Thyroid gland (tissue), 4 donors: ENCODE measurements at regions not wholly inside any gene's neighbourhood (a gene's known extent, or its start where the extent isn't known, plus 50 kb on each side); places are given as distances from the start of the nearest gene placed in this dataset.

Experiments
- POLR2A ChIP-seq, 2 donors: fragments of 450-650 bp; IDR thresholded peaks; one replicate each; pipeline ENCODE4 v1.6.1; 2017; ENCODE audit warnings: antibody characterized with exemption in 2 of 2, mild to moderate bottlenecking in 2 of 2, moderate library complexity in 1 of 2
- TF ChIP-seq, protein P1 (sequence below), 6 experiments: fragments of 200-600 bp in 3 of 6; fragments of 450-650 bp in 3 of 6; sonication (generic) in 3 of 6; IDR thresholded peaks; one replicate each; pipeline ENCODE4 v1.5.1; 2016 to 2019; ENCODE audit warnings: antibody characterized with exemption in 6 of 6, mild to moderate bottlenecking in 2 of 6, inconsistent platforms in 1 of 6, moderate library complexity in 1 of 6

DNA sequence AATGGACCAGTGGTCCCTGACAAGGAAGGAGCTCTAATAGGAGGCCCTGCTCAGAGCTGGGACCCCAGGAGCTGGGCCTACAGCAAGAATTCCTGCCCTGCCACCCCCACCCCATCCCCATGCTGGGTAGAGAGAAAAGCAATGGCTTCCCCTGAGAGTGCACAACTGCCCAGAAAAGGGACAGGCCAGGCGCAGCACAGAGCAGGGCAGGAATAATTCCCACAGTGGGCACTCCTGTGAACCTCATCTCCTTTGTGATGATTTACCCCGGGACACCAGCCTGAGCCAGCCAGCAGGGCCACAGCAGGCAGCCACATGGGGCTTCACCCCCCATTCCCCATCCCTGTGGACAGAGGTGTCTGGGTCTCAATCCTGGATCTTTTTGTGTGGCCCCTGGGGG, 104.0 kb upstream of the IQSEC1 start:
- TF ChIP-seq, protein P1, sequence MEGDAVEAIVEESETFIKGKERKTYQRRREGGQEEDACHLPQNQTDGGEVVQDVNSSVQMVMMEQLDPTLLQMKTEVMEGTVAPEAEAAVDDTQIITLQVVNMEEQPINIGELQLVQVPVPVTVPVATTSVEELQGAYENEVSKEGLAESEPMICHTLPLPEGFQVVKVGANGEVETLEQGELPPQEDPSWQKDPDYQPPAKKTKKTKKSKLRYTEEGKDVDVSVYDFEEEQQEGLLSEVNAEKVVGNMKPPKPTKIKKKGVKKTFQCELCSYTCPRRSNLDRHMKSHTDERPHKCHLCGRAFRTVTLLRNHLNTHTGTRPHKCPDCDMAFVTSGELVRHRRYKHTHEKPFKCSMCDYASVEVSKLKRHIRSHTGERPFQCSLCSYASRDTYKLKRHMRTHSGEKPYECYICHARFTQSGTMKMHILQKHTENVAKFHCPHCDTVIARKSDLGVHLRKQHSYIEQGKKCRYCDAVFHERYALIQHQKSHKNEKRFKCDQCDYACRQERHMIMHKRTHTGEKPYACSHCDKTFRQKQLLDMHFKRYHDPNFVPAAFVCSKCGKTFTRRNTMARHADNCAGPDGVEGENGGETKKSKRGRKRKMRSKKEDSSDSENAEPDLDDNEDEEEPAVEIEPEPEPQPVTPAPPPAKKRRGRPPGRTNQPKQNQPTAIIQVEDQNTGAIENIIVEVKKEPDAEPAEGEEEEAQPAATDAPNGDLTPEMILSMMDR (IDR thresholded peaks at IDR 0.05), result no peak
- no peak for TF ChIP-seq POLR2A (IDR thresholded peaks at IDR 0.05)
